ENCODE measurements at regions not wholly inside any gene's neighbourhood (a gene's known extent, or its start where the extent isn't known, plus 50 kb on each side); places are given as distances from the start of the nearest gene placed in this dataset.

- H3K4me3 Mint-ChIP-seq = no peak overlapping the region
- H3K9me3 Mint-ChIP-seq = no peaks in the 10 kb centered on the region
- H3K36me3 Mint-ChIP-seq = no peaks in the 10 kb centered on the region
- no peaks in the 10 kb centered on the region for H3K4me1 Mint-ChIP-seq
- H3K27me3 Mint-ChIP-seq = no peaks in the 10 kb centered on the region
- no peak overlapping the region for H3K27ac Mint-ChIP-seq
These were observed 431.9 kb downstream of the ANXA1 start for GRCh38 chr9:73583576-73583975.

DNA sequence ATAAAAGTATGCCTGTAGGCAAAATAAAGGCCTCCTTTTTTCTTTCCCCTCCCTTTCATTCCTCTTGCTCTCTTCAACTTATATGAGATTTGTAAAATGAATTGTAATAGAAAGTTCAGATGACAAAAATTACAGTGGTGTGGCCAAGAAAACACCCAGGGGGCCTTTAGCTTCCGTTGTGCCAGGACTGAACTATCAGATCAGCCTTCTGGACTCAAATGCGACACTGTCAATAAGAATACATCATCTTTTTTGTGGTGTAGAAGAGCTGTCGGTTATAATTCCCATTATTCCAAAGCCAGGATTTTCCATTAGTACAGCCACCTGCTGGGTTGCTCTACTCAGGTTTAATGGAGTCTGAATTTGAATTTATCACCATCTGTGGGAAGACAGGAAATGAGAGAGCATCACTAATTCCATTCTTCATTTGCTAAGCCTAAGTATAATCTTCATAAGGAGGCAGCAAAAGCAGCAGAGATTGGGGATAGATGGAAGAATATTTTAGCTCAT is 443.4 kb downstream of the ANXA1 start:
- Mint-ChIP-seq H3K27ac (no peak overlapping the region), H3K4me3 (no peak overlapping the region), H3K9me3 (peaks cover 0 to 11% (median under 1%) of the 10 kb centered on the region in 3 donors), H3K36me3 (no peaks in the 10 kb centered on the region), H3K27me3 (no peaks in the 10 kb centered on the region), H3K4me1 (no peaks in the 10 kb centered on the region)

DNA sequence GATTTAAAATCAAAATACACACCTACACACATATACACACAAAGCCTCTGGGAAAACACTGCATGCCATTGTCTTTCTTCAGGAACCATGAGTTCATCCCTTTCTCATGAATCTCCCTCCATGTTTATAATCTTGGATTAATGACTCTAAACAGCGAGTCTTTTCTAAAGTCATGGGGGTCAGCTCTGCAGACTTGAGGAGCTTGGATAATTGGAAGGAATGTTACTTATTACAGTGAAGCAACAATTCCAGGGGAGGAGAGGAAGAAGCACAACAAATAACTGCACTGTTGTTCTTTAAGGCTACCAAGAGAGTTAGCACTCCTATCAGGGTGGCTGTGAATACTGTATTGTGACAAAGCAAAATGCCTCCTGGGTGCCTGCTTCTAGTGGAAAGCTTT is 444.7 kb downstream of the ANXA1 start:
- Mint-ChIP-seq H3K4me3 (no peak overlapping the region), H3K9me3 (peaks cover 0 to 10% (median 2%) of the 10 kb centered on the region in 3 donors), H3K27me3 (no peaks in the 10 kb centered on the region), H3K27ac (no peak overlapping the region), H3K36me3 (no peaks in the 10 kb centered on the region), H3K4me1 (no peaks in the 10 kb centered on the region)

DNA sequence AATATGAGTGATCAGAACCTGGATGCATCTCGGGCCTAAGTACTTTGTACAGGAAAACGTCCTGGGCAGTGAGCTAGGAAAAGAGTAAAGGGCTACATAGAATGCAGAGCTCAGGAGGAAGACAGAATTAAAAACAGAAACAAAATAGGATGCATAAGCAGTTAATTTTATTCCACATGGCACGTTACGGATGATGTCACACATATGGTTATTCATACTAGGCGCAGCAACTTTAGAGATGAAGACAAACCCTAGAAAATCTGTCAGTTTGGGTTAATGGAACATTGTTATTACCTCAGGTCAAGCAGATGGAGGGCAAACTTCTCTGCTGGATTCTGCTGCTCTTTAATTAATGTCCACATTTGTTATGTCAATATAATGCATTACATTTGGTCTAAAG is 445.4 kb downstream of the ANXA1 start:
- Mint-ChIP-seq H3K27me3 (no peaks in the 10 kb centered on the region), H3K4me1 (no peaks in the 10 kb centered on the region), H3K36me3 (no peaks in the 10 kb centered on the region), H3K4me3 (no peak overlapping the region), H3K27ac (no peak overlapping the region), H3K9me3 (peaks cover 0 to 10% (median 2%) of the 10 kb centered on the region in 3 donors)

- no peak overlapping the region for H3K4me3 Mint-ChIP-seq
- H3K27me3 Mint-ChIP-seq = no peaks in the 10 kb centered on the region
- H3K9me3 Mint-ChIP-seq = peaks cover 0 to 7% (median 2%) of the 10 kb centered on the region in 3 donors
- H3K36me3 Mint-ChIP-seq = no peaks in the 10 kb centered on the region
- no peaks in the 10 kb centered on the region for H3K4me1 Mint-ChIP-seq
- no peak overlapping the region for H3K27ac Mint-ChIP-seq
These were observed 446.1 kb downstream of the ANXA1 start for GRCh38 chr9:73597771-73598170.

DNA sequence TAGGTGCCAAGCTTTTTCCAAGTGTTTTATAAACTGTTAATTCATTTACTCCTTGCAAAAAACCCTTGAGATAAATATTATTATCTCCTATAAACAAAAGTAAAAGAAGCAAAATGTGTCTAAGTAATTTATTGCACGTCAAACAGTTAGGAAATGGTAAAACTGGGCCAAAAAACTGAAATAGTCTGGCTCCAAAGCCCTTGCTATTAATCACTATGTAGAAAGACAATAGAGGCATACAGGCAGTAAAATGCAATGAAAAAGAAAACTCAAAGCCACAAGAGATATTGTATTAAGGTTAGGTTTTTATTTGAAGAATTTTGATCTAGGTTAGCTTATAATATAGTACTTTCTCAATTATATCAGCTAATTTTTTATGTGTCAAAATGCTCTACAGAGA is 457.7 kb downstream of the ANXA1 start:
- no peak overlapping the region for H3K4me3 Mint-ChIP-seq
- no peaks in the 10 kb centered on the region for H3K36me3 Mint-ChIP-seq
- peaks cover 0 to 2% (median 0%) of the 10 kb centered on the region in 3 donors for H3K9me3 Mint-ChIP-seq
- no peaks in the 10 kb centered on the region for H3K27me3 Mint-ChIP-seq
- H3K4me1 Mint-ChIP-seq = no peaks in the 10 kb centered on the region
- H3K27ac Mint-ChIP-seq = no peak overlapping the region

GRCh38 chr9:73611032-73611431 is 459.4 kb downstream of the ANXA1 start:
- Mint-ChIP-seq H3K4me3 (no peak overlapping the region), H3K9me3 (peaks cover 0 to 3% (median 0%) of the 10 kb centered on the region in 3 donors), H3K4me1 (no peaks in the 10 kb centered on the region), H3K27ac (no peak overlapping the region), H3K36me3 (no peaks in the 10 kb centered on the region), H3K27me3 (no peaks in the 10 kb centered on the region)

DNA sequence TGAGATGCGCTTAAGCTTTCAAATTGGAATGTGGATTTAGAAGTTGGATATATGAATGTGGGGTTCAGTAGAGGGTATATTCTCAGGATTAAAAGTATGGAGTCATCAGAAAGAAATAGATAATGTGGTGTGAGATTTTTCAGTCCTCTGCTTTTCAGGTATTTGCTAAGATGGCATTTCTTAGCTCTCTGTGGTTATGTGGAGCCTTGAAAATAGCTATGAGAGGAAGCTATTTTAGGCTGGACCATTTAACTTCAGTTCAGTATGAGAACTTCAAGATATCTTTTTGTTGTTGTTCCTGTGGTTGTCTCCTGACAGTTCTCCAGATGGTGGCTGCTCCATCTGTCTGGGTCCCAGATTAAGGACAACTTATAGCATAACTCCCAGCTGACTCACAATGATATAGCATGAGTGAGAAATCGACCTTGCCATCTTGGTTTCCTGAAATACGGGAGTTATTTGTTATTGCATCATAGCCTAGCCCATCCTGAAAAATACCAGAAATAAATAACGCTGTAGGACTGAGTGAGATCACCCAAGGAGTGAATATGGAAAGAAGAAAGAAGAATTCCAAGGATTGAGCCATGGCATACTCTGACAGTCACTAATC is 461.5 kb downstream of the ANXA1 start:
- peaks cover 3% of the 10 kb centered on the region in 3 donors for H3K9me3 Mint-ChIP-seq
- no peak overlapping the region for H3K27ac Mint-ChIP-seq
- no peaks in the 10 kb centered on the region for H3K27me3 Mint-ChIP-seq
- H3K4me1 Mint-ChIP-seq = no peaks in the 10 kb centered on the region
- H3K4me3 Mint-ChIP-seq = no peak overlapping the region
- no peaks in the 10 kb centered on the region for H3K36me3 Mint-ChIP-seq

GRCh38 chr9:73615557-73615956 is 463.9 kb downstream of the ANXA1 start:
- no peaks in the 10 kb centered on the region for H3K4me1 Mint-ChIP-seq
- H3K36me3 Mint-ChIP-seq = no peaks in the 10 kb centered on the region
- H3K9me3 Mint-ChIP-seq = peaks cover 3 to 9% (median 5%) of the 10 kb centered on the region in 3 donors
- no peak overlapping the region for H3K4me3 Mint-ChIP-seq
- no peaks in the 10 kb centered on the region for H3K27me3 Mint-ChIP-seq
- no peak overlapping the region for H3K27ac Mint-ChIP-seq

- Mint-ChIP-seq H3K4me3 (no peak overlapping the region), H3K36me3 (no peaks in the 10 kb centered on the region), H3K9me3 (peaks cover 3 to 9% (median 6%) of the 10 kb centered on the region in 3 donors), H3K27me3 (no peaks in the 10 kb centered on the region), H3K27ac (no peak overlapping the region), H3K4me1 (no peaks in the 10 kb centered on the region)
These were observed 465.9 kb downstream of the ANXA1 start for GRCh38 chr9:73617586-73617985.

- H3K27me3 Mint-ChIP-seq = no peaks in the 10 kb centered on the region
- no peak overlapping the region for H3K27ac Mint-ChIP-seq
- no peaks in the 10 kb centered on the region for H3K4me1 Mint-ChIP-seq
- no peak overlapping the region for H3K4me3 Mint-ChIP-seq
- peaks cover 0 to 10% (median 4%) of the 10 kb centered on the region in 3 donors for H3K9me3 Mint-ChIP-seq
- no peaks in the 10 kb centered on the region for H3K36me3 Mint-ChIP-seq
These were observed 489.3 kb downstream of the ANXA1 start for GRCh38 chr9:73640971-73641370.

- Mint-ChIP-seq H3K4me3 (no peak overlapping the region), H3K36me3 (no peaks in the 10 kb centered on the region), H3K9me3 (peaks cover 0 to 4% (median 2%) of the 10 kb centered on the region in 3 donors), H3K27ac (no peak overlapping the region), H3K4me1 (no peaks in the 10 kb centered on the region), H3K27me3 (no peaks in the 10 kb centered on the region)
These were observed 491.8 kb downstream of the ANXA1 start for GRCh38 chr9:73643379-73644013.

- peaks cover 0 to 4% (median 0%) of the 10 kb centered on the region in 3 donors for H3K9me3 Mint-ChIP-seq
- no peaks in the 10 kb centered on the region for H3K27me3 Mint-ChIP-seq
These were observed 495.9 kb downstream of the ANXA1 start for GRCh38 chr9:73647560-73647959.

GRCh38 chr9:73649552-73649951 is 497.9 kb downstream of the ANXA1 start:
- Mint-ChIP-seq H3K27me3 (no peaks in the 10 kb centered on the region), H3K9me3 (peaks cover 0 to 7% (median 2%) of the 10 kb centered on the region in 3 donors), H3K4me3 (no peak overlapping the region), H3K4me1 (no peaks in the 10 kb centered on the region), H3K27ac (no peak overlapping the region), H3K36me3 (no peaks in the 10 kb centered on the region)

More at GRCh38 chr9:73647560-73647959, 495.9 kb downstream of the ANXA1 start:
- H3K4me1 Mint-ChIP-seq = no peaks in the 10 kb centered on the region
- H3K4me3 Mint-ChIP-seq = no peak overlapping the region
- no peaks in the 10 kb centered on the region for H3K36me3 Mint-ChIP-seq
- no peak overlapping the region for H3K27ac Mint-ChIP-seq

GRCh38 chr9:73655363-73655762 is 503.7 kb downstream of the ANXA1 start:
- no peaks in the 10 kb centered on the region for H3K36me3 Mint-ChIP-seq
- H3K9me3 Mint-ChIP-seq = peaks cover 0 to 4% (median 2%) of the 10 kb centered on the region in 3 donors
- H3K4me3 Mint-ChIP-seq = no peak overlapping the region
- no peaks in the 10 kb centered on the region for H3K27me3 Mint-ChIP-seq
- H3K27ac Mint-ChIP-seq = no peak overlapping the region
- no peaks in the 10 kb centered on the region for H3K4me1 Mint-ChIP-seq

DNA sequence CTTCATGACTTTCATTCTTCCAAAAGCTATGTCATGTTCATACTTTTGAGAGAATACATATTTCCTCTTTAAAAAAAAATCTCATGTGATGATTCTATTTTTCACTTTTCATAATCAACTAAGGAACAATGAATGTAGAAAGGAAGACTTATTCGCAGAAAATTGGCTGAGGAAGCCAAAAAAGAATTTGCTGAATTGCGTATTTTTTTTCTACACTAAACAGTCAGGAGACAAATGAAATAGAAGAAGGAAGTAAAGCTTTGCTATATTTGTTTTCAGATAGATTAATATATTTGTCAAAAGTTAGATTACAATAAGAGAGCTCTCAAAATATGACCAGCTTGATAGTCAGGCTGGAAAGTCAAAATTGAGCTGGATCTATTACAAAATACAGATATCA is 504.2 kb downstream of the ANXA1 start:
- Mint-ChIP-seq H3K27ac (no peak overlapping the region), H3K27me3 (no peaks in the 10 kb centered on the region)

More for the DNA sequence above, 504.2 kb downstream of the ANXA1 start:
- H3K4me3 Mint-ChIP-seq = no peak overlapping the region
- no peaks in the 10 kb centered on the region for H3K36me3 Mint-ChIP-seq
- H3K9me3 Mint-ChIP-seq = peaks cover 0 to 4% (median 2%) of the 10 kb centered on the region in 3 donors
- H3K4me1 Mint-ChIP-seq = no peaks in the 10 kb centered on the region

Data from IgD-negative memory B cell (primary cell).